Fibroblast of the conjunctiva (primary cell): ENCODE measurements at regions not wholly inside any gene's neighbourhood (a gene's known extent, or its start where the extent isn't known, plus 50 kb on each side); places are given as distances from the start of the nearest gene placed in this dataset.
"Not testable (repeated sequence)": the region's sequence is repeated elsewhere in the genome, so short reads cannot be mapped to it uniquely, and the experiment has no call there.

Experiments used
- DNase-seq: peaks from one replicate; pipeline ENCODE4 v3.0.0-alpha.2; 2010; ENCODE audit warnings: low read depth

GRCh38 chr1:185467122-185467521 is 150.1 kb upstream of the IVNS1ABP start:
- DNase-seq: no peak

GRCh38 chr1:185464777-185465176 is 147.7 kb upstream of the IVNS1ABP start:
- DNase-seq: no peak

- DNase-seq: no peak
Measured at GRCh38 chr1:185463433-185463832, 146.4 kb upstream of the IVNS1ABP start.

GRCh38 chr1:185463011-185463410 is 146.0 kb upstream of the IVNS1ABP start:
- DNase-seq: no peak

DNA sequence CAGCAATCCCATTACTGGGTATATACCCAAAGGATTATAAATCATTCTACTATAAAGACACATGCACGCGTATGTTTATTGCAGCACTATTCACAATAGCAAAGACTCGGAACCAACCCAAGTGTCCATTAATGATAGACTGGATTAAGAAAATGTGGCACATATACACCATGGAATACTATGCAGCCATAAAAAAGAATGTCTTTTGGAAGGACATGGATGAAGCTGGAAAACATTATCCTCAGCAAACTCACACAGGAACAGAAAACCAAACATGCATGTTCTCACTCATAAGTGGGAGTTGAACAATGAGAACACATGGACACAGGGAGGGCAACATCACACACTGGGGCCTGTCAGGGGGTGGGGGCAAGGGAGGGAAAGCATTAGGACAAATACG is 143.7 kb upstream of the IVNS1ABP start:
- DNase-seq: not testable (repeated sequence)

- DNase-seq: no peak
Measured at GRCh38 chr1:185459141-185459540, 142.1 kb upstream of the IVNS1ABP start.

- DNase-seq: no peak
Measured at GRCh38 chr1:185458670-185459069, 141.6 kb upstream of the IVNS1ABP start.

GRCh38 chr1:185453496-185454192 is 136.6 kb upstream of the IVNS1ABP start:
- DNase-seq: peak; percentile 3

- no peak for DNase-seq
Measured at GRCh38 chr1:185450917-185451316, 133.9 kb upstream of the IVNS1ABP start.

DNA sequence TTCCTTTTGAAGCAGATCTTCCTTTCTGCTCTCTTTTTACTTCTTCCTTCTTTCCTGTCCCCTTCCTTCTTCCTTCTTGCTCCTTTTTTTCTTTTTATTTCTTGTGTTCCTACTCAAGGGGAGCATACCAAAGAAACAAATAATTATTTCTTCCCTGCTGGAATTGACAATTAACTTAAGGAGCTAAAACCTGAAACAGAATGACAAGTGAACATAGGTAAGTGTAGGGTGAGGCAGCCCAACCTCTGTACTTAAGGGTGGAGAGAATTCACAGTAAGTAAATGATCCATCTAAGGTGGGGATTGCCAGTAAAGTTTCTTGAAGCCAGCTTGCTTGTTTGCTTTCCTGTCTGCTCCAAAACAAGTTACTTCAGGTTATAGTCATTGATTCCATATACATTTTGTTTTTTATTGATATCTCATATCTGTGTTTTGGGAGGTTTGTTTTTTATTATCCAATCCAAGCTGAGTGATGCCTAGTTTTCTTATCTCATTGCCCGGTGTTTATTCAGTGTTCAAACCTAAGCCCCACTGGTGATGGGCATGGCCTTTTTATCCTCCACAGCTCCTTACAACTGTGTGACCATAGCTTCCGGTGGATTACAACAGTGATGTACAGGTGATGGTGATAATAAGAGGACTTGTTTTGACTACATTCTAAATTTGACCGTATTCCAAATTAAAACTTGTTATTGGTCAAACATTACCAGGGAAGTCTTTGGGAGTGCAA is 133.2 kb upstream of the IVNS1ABP start:
- no peak for DNase-seq

- DNase-seq: no peak
Measured at GRCh38 chr1:185449378-185450059, 132.5 kb upstream of the IVNS1ABP start.

- DNase-seq: no peak
Measured at GRCh38 chr1:185448591-185449186, 131.6 kb upstream of the IVNS1ABP start.

DNA sequence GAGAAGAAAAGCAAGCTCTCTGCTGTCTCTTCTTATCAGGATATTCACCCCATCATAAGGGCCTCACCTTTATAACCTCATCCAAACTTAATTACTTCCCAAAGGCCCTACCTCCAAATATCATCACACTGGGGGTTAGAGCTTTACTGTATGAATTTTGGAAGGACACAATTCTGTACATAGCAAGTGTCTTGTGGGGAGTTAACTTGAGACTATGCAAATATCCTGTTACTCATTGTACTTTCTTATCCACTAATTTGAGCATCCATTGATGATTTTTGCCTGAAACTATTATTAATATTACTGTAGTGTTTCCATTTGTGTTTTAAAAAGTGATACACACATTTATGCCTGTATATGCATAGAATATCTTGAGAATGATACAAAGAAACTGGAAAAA is 129.1 kb upstream of the IVNS1ABP start:
- no peak for DNase-seq

DNA sequence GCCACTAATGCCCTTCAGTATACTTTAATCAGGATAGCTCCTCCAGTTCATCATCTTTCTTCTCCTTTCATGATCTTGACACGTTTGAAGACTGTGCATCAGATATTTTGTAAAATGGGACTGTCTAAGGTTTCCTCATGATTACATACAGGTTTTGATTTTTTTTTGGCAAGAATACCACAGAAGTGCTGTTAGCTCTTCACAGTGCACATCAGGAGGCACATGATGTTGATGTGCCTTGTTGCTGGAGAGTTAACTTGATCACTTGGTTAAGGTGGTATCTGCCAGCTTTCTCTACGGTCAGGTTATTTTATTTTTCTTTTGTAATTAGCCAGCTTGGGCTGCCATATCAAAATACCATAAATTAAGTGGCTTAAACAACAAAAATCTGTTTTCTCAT is 128.6 kb upstream of the IVNS1ABP start:
- DNase-seq: no peak

GRCh38 chr1:185444676-185445075 is 127.6 kb upstream of the IVNS1ABP start:
- DNase-seq: no peak

- DNase-seq: no peak
Measured at GRCh38 chr1:185442050-185442449, 125.0 kb upstream of the IVNS1ABP start.

GRCh38 chr1:185441605-185442004 is 124.6 kb upstream of the IVNS1ABP start:
- DNase-seq: no peak

- DNase-seq: no peak
Measured at GRCh38 chr1:185440877-185441276, 123.8 kb upstream of the IVNS1ABP start.

DNA sequence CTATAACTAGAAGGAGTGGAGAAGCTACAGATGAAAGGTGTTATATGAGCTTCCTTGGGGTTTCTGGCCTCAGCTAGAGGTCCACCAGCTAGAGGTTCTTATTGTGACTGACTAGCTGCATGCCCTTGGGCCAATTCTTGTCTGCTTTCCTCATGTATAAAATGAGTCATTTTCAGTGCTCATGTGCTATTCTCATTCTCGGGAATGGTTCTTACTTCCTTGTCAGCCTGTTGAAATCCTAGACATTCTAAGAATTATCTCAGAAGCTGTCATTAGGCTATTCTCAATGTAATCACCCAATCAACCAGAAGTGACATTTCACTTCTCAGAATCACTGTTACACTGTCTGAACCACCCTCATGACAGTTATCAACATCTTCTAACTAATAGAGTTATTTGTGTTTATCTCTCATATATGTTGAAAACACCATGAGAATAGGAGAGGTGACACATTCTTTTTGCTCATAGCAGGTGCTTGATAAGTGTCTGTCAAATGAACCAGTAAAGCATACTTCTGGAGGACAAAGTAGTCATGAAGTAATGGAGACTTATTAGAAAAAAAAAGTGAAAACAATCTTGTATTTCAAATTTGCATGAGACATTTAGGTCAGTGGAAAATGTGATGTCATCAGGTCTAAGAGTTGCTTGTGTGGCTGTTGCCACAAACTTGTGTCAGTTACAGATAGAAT is 122.8 kb upstream of the IVNS1ABP start:
- peak; percentile 14 for DNase-seq

DNA sequence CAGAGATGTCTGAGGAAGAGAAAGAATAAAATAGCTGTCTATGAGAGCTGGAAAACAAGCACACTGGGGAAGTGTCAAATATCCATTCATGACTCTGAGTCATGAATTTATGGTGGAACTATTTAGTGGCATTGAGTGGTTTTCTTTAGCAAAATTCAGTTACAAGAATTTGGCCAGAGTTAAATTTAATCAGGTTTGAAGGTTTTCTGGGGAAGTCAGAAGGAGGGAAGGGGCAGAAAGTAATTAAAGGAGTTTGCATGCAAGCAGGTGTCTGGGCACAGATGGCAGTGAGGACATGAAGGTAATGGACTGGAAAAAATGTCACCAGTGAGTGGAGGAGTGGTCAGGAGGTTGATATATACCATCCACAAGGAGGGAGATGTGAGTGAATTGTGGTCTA is 121.9 kb upstream of the IVNS1ABP start:
- no peak for DNase-seq

DNA sequence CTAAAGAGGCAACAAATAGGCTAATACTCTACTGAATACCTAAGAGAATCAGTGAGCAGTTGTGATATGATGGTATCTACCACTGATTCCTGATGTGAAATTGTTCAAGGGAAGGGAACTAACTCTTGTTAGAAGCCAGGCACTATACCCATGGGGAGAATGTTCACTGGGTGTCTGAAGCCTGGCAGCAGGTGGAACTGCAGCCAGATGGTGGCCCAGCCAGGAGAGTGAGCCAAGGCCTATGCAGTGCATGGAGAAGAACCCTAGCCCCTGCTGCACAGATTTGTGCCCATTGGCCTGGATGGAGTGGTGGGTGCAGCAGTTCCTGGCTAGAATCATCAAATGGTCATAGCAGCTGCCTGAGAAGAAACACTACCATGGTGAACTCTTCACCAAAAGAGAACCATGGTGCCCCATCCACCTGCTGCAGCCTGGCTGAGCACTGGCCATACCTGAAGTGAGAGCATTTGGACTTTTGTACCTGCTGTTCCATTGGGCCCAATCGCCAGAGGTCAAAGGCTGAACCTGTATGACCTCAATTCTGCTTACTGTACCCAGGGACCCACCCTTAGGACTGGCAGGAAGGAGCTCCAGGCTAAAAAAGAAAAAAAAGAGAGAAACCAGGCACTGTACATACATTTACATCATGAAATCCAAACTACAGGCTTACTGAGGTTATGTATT is 118.8 kb upstream of the IVNS1ABP start:
- no peak for DNase-seq

GRCh38 chr1:185434721-185435120 is 117.7 kb upstream of the IVNS1ABP start:
- DNase-seq: no peak
